Fibroblast of lung (primary cell): ENCODE measurements at regions not wholly inside any gene's neighbourhood (a gene's known extent, or its start where the extent isn't known, plus 50 kb on each side); places are given as distances from the start of the nearest gene placed in this dataset.

Experiments
- EZH2 ChIP-seq: IDR thresholded peaks from 2 replicates; pipeline ENCODE4 v1.5.1; 2012; ENCODE audit warnings: low read length, control low read depth, mild to moderate bottlenecking; ENCODE audit errors: missing control alignments
- TF ChIP-seq, protein P1 (sequence below), 2 donors: IDR thresholded peaks in 1 of 2; conservative IDR thresholded peaks in 1 of 2; 1 replicate in 1 of 2; 2 replicates in 1 of 2; pipeline ENCODE4 v1.5.1; 2011 to 2012; ENCODE audit warnings: low read length in 2 of 2, control low read depth in 1 of 2, inconsistent platforms in 1 of 2, low read depth in 1 of 2, mild to moderate bottlenecking in 1 of 2

DNA sequence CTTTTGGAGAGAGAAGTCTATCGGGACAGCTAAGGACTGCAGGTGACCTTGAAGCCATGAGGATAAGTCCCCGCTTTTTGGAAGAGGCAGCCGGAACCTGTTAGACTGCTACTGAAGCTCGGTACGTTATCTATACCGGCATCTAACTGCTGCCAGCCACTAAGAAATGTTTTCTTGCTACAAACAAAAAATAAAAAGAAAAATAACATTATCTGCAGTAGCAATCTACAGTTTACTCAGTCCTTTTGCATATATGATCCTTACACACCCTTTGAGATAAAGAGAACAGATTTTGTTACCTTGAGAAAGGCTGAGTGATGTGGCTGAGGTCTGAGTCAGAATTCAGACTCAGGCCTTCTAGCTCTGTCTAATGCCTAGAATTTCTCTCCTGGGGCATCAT is 314.6 kb downstream of the CDH26 start:
- TF ChIP-seq, protein P1, sequence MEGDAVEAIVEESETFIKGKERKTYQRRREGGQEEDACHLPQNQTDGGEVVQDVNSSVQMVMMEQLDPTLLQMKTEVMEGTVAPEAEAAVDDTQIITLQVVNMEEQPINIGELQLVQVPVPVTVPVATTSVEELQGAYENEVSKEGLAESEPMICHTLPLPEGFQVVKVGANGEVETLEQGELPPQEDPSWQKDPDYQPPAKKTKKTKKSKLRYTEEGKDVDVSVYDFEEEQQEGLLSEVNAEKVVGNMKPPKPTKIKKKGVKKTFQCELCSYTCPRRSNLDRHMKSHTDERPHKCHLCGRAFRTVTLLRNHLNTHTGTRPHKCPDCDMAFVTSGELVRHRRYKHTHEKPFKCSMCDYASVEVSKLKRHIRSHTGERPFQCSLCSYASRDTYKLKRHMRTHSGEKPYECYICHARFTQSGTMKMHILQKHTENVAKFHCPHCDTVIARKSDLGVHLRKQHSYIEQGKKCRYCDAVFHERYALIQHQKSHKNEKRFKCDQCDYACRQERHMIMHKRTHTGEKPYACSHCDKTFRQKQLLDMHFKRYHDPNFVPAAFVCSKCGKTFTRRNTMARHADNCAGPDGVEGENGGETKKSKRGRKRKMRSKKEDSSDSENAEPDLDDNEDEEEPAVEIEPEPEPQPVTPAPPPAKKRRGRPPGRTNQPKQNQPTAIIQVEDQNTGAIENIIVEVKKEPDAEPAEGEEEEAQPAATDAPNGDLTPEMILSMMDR (conservative IDR thresholded peaks at IDR 0.05 in 1 of 2, IDR thresholded peaks at IDR 0.05 in 1 of 2; ENCODE audit: low read depth in 1 of 2, low read length in 2 of 2), result no peak
- no peak for TF ChIP-seq EZH2
